ENCODE measurements at regions not wholly inside any gene's neighbourhood (a gene's known extent, or its start where the extent isn't known, plus 50 kb on each side); places are given as distances from the start of the nearest gene placed in this dataset.
"Not testable (repeated sequence)": the region's sequence is repeated elsewhere in the genome, so short reads cannot be mapped to it uniquely, and the experiment has no call there.

DNA sequence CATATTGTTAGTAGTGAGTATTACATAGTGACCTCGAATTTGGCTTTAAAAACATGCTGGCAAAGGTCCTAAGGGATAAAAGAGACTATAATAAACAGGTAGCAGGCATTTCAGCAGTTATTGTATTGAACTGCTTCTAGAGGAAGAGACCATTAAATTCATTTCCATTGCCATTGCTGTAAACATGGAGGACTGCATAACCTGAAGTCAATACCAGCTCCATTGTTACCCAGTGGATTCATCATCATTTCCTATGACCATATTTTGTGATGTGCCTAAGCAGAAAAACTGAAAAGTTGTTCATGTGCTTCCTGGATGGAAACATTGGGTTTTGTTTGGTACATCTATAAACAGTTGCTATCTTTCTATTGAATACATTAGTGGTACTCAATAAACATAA is 482.5 kb upstream of the UBE2E2 start:
- DNase-seq = no peak

DNA sequence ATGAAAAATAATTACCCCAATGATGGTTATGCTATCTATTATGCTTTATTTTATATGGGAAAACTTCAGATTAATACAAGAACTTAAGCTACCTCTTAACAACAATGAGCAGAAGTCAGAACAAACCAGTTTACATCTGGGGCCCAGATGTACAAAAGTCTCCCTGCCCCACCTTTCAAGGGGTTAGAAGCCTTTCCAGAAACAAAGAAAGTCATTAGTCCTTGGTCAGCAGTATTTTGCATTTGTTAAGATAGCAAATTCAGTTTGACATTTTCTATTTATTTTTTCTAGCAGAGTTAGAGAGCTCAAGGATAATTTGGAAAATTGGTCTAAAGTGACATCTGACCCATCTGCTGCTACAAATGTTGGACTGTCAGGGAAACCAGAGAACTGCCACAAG is 478.7 kb upstream of the UBE2E2 start:
- DNase-seq = no peak

DNA sequence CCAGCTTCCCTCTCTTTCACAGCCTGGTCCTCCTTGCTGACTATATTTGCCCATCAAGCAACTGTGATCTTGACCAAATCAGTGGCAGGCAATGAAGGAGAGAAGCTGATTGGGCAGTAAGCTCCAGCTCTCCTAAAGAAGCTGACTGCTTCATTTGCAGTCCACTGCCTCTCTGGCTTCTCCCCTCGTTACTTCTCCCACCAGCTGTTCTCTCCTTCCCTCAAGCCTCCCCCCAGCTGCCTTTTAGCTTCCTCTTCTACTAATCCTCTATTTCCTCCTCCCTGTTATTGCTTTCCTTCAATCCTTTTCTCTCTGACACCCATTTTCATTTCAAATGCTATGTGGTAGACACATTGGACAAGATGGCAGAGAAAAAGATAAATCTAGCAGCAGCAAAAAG is 474.7 kb upstream of the UBE2E2 start:
- DNase-seq = no peak

DNA sequence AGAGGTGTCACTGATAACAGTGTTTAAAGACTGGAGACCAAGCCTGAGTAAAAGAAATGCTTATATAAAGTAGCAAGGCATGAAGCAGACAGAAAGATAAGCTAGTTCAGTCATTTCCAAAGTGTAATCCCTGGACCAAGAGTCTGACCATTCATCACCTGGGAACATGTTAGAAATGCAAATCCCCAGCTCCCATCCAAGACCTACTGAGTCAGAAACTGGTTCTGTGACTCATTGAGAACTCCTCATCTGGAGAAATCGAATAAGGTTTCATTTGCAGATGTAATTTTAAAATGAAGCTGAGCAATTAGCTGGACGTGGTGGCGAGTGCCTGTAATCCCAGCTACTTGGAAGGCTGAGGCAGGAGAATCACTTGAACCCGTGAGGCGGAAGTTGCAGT is 473.9 kb upstream of the UBE2E2 start:
- no peak for DNase-seq

DNA sequence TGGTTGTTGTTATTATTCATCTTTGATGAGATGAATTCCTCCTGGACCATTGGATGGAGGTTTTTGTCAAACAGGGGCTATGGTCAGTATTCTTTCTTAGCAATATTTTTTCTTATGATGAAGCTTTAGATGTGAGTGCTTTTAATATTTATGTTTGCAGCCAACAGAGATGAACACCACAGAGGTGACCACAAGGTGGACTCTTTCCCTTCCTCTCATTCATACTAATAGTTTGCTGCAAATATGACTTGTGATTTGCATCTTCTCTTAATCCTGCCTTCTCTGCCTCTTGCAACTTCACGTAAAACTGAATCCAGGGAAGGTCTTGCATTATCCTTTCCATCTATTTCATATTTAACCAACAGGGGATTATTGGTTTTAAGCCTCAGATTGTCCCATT is 473.1 kb upstream of the UBE2E2 start:
- no peak for DNase-seq

DNA sequence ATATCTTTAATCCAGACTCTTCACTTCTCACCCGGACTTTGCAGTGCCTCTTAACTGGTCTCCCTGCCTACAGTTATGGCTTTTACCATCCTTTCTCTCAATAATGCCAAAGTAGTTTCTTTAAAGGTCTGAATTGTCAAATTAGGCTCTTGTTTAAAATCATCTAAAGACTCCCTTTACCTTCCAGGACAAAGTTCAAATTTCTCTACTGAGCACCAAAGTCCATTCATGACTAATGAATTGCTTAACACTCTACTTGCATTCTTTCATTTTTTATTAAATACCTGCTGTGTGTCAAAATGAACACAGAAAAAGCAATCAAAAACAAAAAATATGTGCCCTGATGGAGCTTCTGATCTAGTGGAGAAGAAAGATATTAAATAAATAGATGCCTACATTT is 472.4 kb upstream of the UBE2E2 start:
- DNase-seq = no peak

DNA sequence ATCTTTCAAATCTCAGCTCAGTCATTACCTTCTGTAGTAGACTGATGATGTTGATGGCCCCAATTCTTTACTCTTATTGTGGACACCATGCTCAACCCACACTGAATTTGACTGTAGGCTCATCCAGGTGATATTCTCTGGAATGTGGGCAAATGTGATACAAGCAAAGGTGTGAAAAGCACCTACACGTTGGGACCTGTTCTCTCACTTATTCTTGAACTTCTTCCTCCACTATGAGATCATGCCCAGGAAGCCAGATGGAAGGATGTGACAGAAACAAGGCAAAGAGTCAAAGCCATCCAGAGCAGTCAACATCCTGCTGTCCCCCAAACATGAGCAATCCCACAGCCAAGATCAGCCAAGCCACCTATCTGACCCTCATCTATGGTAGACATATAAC is 471.2 kb upstream of the UBE2E2 start:
- DNase-seq = no peak

DNA sequence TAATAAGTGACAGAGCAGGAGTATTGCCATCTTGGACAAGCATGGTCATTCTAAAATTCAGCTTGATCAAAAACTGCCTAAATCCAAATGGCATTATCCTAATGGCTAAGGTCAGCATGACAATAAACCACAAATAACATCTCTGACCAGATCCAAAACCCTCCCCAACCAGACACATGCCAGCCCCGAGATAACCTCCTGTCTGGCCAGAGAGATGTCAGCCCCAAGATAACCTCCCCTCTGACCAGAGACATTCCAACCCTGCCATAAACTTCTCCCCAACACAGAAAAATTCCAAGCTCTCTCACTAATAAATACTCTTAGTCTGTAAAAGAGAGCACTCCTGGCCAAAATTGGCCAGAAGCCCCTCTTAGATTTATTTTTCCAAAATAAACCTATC is 470.5 kb upstream of the UBE2E2 start:
- DNase-seq = no peak

DNA sequence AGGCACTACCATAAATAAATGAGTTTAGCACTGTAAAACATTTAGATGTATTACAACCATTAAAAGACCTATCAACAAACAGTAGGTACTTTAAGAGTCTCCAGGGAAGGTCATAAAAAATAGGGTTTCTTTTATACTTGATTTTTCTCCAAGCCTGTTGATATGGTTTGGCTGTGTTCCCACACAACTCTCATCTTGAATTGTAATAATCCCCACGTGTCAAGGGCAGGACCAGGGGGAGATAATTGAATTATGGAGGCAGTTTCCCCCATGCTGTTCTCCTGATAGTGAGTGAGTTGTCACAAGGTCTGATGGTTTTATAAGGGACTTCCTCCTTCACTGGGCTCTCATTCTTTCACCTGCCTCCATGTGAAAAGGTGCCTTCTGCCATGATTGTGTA is 468.9 kb upstream of the UBE2E2 start:
- DNase-seq = no peak

DNA sequence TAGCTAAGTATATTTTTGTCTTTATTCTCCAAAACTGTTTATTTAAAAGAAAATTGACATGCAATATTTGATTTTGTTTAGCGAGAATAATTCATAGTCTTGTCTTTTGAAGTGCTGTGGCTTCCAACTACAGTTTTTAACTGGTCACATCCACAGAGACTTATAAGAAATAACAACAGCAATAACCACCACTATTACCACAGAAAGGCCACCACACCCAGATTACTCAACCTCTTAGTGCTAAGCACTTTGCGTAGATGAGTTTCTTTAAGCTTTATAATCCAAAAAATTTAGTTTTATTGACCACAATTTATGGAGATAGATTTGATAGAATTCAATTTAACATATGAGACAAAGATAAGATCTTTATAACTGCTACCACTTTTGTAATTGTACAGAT is 468.4 kb upstream of the UBE2E2 start:
- DNase-seq = no peak

DNA sequence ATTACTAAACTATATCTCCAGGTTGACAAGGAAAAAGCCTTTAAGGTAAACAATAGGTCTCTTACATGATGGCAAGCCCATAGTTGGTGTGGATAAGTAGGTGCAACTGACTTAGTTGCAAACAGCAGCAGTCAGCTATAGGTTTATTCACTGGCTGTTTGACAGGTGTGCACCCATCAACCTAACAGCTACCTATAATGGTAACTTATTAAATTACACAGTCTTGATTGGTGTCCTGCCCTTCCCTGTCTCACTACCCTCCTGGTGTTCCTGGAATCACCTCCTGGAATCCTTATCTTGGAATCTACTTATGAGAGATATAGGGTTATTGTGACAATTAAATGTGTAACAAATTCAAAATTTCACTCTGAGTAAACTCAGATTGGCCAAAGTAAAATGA is 467.8 kb upstream of the UBE2E2 start:
- no peak for DNase-seq

DNA sequence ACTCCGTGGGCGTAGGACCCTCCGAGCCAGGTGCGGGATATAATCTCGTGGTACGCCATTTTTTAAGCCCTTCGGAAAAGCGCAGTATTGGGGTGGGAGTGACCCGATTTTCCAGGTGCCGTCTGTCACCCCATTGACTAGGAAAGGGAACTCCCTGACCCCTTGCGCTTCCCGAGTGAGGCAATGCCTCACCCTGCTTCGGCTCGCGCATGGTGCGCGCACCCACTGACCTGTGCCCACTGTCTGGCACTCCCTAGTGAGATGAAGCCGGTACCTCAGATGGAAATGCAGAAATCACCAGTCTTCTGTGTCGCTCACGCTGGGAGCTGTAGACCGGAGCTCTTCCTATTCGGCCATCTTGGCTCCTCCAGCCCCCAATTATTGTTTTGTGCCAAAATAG is 459.7 kb upstream of the UBE2E2 start:
- DNase-seq = not testable (repeated sequence)

DNA sequence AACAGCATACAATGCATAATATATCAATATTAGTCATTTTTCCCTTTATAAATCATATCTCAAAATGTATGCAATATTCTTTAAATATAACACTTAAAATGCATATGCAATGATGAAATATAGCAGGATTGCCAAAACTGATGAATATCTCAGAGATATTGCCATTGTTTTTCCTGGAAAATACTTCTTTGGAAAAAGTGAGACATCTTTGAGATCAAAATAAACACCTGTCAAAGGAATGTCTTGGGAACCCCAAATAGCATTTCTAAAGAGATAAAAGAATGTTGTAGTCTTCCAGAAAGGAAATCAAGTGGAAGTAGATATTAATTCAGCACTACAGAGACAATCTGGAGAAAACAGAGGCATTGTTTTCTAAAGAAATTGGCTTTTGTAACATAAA is 457.8 kb upstream of the UBE2E2 start:
- no peak for DNase-seq

DNA sequence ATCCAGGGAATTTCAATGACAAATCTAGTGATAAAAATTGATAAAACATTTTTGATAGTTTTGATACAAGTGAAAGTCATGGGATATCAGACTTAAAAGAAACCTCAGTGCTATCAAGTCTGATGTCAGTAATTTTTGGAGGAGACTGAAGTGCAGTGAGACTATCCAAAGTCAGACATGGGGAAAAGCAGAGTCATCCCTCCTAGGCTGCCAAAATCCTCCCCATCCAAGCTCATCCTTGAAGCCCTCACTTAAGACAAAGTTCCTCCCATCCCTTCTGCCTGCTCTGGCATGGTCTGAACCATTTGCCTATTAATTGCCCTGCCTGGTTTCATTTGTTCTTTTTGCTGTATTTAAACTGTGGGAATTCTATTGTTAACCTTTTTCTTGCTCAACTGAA is 456.9 kb upstream of the UBE2E2 start:
- DNase-seq = no peak

DNA sequence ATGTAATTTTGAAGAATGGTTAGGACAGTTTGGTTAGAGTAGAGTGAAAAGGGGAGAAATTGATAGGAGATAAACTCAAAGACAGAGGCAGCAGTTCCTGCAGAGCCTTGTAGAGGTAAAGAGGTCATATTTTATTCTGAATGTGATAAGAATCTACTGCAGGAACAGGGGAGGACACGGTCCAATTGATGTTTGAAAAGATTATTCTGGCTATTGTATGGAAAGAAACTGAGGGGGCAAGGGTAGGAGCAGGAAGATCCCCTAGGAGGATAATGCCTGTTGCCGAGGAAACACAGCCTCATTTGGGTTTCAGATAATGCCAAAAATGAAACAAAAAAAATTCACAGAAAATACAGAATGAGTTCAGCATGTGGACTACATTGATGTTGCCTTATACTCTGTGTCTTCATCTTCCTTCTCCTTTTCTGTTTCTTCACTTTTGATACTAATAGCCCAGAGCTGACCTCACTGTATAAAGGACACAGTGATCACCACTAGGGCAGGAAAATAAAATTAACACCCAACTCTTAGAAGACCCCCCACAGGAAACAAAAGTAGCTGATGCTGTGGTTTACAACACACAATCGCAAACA is 454.6 kb upstream of the UBE2E2 start:
- DNase-seq = no peak

DNA sequence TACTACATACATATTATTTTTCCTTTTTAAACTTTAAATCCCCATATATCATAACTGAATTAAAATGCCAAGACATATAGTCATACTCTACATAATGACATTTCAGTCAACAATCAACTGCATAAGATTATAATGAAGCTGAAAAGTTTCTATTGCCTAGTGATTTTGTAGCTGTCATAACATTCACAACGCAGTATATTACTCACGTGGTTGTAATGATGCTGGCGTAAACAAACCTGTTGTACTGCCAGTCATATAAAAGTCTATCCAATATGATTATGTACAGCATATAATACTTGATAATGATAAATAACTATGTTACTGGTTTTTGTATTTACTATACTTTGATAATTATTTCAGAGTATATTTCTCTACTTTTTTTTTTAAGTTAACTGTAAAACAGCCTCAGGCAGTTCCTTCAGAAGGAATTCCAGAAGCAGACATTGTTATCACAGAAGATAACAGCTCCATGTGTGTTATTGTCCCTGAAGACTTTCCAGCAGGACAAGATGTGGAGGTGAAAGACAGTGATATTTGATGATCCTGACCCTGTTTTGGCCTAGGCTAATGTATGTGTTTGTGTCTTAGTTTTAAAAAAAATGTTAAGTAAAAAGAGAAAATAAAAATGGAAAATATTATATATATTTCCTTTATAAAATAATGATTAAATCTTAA is 443.4 kb upstream of the UBE2E2 start:
- no peak for DNase-seq

DNA sequence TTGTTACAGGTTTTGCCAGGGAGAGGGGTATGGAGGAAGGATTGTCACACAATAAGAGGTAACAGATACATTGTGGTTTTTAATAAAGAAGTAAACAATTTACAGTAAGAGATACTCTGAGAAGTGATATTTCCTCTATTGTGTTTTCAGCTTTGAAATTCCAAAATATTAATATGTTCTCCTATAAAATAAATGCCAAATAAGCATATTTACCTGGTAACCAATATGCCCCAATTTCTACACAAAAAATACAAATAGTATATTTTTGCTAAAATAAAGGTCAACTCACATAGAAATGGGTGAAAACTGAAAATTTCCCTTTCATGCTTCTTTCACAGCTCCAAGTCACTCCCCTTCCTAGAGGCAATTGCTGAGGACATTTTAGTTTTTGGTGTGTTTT is 437.4 kb upstream of the UBE2E2 start:
- DNase-seq = no peak

DNA sequence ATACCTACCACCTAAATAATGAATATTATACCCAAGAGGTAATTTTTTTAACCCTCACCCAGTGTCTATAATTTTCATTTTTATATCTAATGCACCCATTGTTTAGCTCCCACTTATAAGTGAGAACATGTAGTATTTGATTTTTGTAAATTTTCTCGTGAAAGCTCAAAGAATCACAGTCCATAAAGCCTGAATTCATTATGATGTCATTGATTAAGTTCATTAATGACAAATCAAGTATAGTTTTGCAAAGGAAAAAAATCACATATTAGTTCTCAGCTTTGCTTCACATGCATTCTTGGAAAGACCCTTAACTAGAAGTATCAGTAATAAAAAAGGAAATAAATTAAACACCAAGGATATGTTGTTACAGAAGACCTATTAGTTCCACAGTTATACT is 425.3 kb upstream of the UBE2E2 start:
- no peak for DNase-seq

DNA sequence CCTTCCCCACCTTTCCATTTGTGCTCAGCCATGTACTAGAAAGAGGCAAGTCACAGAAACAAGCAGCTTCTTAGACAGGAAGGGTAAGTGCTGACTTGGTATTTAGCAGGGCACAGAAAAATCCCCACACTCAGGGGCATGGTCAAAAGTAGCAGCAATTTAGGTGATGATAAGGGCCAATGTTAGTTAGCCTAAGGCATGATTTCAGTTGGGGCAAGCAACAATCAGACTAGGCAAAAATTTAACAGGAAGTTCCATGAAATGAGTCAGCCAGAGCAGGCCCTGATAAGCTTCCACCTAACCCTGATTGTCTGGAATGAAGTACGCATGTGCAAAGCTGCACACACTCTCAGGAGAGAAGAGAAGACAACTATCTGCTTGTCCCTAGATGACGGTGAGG is 423.4 kb upstream of the UBE2E2 start:
- no peak for DNase-seq

DNA sequence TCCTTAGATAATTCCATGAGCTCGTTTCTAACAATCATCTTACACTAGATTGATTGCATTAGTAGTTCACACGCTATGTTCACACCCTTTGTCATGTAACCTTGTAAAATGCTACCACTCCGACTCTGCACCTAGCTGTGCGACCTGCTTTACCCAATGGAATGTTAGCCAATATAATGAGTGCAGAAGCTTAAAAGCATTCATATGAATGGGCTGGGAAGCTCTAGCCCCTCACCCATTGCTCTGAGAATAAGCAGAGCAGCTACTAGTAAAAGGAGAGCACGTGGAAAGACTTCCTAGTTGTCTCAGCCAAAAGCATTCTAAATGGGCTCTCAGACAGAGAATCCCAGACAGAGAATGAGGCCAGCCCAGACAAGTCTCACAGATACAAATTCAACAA is 410.6 kb upstream of the UBE2E2 start:
- no peak for DNase-seq

DNA sequence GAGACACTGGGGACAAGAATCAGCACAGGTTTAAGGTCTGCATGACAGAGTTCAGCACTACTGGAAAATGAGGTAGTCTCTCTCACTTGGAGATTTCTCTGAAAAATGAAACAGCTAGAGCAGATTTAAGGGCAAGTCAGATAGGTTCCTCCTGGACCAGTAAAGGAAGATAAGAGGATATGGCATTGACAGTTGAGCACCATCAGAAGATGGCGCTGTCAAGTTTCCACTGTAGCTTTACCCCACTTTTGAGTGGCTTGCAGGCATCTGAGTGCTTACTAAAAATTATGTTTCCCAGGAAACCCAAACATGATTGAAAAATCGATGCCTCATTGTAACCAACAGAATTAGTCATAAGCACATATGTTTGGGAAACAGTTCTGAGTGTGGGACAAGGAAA is 407.2 kb upstream of the UBE2E2 start:
- DNase-seq = no peak

DNA sequence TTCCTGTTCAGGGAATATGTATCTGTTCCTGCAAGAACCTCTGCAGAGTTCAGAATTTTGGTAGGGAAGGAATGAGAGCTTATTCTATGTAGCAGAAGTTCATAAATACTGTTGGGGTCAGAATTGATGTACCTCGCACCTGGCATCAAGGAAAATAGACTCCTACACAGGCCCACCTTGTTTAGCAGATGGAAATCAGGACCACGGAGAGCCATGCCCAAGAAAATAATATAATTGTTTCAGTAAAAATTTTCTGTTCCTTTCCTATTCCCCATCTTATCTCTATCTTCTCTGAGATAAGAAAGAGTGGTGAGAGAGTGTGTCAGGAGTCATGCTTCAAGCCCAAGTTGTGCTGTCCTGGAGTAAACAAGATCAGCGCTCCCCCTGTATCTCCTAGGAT is 404.7 kb upstream of the UBE2E2 start:
- DNase-seq = no peak

DNA sequence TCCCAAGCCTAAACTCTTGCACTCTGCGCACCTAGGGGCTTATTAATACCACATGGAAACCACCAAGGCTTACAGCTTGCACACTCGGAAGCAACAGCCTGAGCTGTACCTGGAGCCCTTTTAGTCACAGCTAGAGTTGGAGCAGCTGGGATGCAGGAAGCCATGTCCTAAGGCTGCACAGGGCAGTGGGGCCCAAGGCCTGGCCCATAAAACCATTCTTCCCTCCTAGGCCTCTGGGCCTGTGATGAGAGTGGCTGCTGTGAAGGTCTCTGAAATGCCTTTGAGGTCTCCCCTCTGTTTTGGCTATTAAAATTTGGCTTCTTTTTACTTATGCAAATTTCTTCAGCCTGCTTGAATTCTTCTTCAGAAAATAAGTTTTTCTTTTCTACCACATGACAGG is 383.9 kb upstream of the UBE2E2 start:
- no peak for DNase-seq

DNA sequence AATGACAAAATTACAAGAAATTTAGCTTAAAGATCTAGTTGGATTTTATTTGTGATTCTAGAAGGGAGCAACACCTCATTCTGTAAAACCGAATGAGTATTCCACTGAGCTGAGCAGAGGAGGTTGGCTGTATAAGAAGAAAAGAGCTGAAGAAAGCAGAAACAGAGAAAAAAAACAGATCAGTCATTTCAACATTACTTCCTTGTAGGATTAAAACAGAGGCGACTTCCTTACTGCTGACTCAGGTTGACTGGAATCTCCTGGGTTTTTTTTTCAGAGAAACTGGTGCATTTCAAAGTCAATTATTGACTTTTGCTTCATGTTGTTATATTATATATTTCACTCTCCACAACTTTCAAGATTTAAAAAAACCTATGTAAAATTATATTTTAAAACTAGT is 368.1 kb upstream of the UBE2E2 start:
- no peak for DNase-seq

DNA sequence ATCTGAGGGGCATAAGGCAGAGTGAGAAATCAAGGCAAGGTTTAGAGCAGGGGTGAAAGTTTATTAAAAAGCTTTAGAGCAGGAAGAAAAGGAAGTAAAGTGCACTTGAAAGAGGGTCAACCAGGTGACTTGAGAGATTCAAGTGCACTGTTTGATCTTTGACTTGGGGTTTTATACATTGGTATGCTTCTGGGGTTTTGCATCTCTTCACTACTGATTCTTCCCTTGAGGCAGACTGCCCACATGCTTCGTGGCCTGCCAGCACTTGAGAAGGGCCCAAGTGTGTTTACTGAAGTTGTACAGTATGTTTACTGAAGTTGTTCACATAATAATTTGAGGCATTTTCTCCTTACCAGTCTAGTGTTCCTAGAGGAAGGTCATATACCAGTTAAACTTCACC is 367.0 kb upstream of the UBE2E2 start:
- no peak for DNase-seq

DNA sequence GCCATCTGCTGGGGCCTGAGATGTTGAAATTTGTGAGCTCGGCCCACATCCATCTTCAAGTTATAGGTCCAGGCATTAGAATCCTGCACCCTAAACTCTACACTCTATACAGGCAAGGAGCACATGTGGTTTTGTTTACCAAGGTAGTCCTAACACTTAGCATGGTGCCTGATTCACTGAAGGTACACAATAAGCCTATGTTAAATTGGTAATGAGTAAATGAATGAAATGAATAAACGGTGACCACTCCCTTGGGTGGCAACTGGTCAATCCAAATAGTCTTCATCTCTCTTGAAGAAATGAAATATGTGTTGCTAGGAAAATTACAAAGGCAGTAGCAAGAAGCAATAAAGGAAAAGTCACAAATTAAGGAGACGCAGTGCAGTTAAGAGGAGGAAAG is 359.3 kb upstream of the UBE2E2 start:
- no peak for DNase-seq

Measured in activated T-cell treated with anti-CD3 and anti-CD28 coated beads, Interleukin-2, amount 50 U/mL, for 1 hour (primary cell).